ENCODE measurements at regions not wholly inside any gene's neighbourhood (a gene's known extent, or its start where the extent isn't known, plus 50 kb on each side); places are given as distances from the start of the nearest gene placed in this dataset.
A peak's percentile ranks its signal among the peaks of the same experiment; 100 is the strongest.

GRCh38 chr11:113574586-113574985 lies 99.4 kb upstream of the DRD2 start:
- no peak for DNase-seq (ENCODE audit: extremely low spot score)
- ChIA-PET POLR2A (no interaction called here), CTCF (interaction anchor here (0.8 kb wide), 2 partner anchors 20 to 27 kb away, joined by 3 to 4 read pairs; no protein-coding TSS in a partner anchor)
- no peak for TF ChIP-seq LEF1 (IDR thresholded peaks at IDR 0.05; ENCODE audit: borderline replicate concordance)
- TF ChIP-seq ELF4 (IDR thresholded peaks at IDR 0.05), result no peak
- TF ChIP-seq BHLHE40 (IDR thresholded peaks at IDR 0.05; ENCODE audit: borderline replicate concordance), result no peak
- TF ChIP-seq SP1 (IDR thresholded peaks at IDR 0.05), result no peak
- no peak for TF ChIP-seq ZNF384 (IDR thresholded peaks at IDR 0.05)

- no peak for TF ChIP-seq FOXM1 (IDR thresholded peaks at IDR 0.05; ENCODE audit: borderline replicate concordance)
- peak; percentile 50; the same call in 1 of the 2 replicates for TF ChIP-seq PKNOX1 (IDR thresholded peaks at IDR 0.05)
- ChIA-PET CTCF (no interaction called here), POLR2A (no interaction called here)
- no peak for DNase-seq (ENCODE audit: extremely low spot score)
Measured at GRCh38 chr11:113574171-113574570, 99.0 kb upstream of the DRD2 start.

- TF ChIP-seq FOXA1 (IDR thresholded peaks at IDR 0.05) (no peak), LEF1 (IDR thresholded peaks at IDR 0.05; ENCODE audit: borderline replicate concordance) (no peak), NFRKB (IDR thresholded peaks at IDR 0.05) (no peak)
- ChIA-PET CTCF (no interaction called here), POLR2A (no interaction called here)
Measured at GRCh38 chr11:113572136-113572735, 97.0 kb upstream of the DRD2 start.

GRCh38 chr11:113571531-113571930 lies 96.3 kb upstream of the DRD2 start:
- POLR2A ChIA-PET, result no interaction called here
- CTCF ChIA-PET, result no interaction called here
- DNase-seq (ENCODE audit: extremely low spot score), result no peak
- TF ChIP-seq BHLHE40 (IDR thresholded peaks at IDR 0.05; ENCODE audit: borderline replicate concordance), result no peak

More at GRCh38 chr11:113572136-113572735, 97.0 kb upstream of the DRD2 start:
- no peak for DNase-seq (ENCODE audit: extremely low spot score)

GRCh38 chr11:113570906-113571305 lies 95.7 kb upstream of the DRD2 start:
- ChIA-PET CTCF (no interaction called here), POLR2A (no interaction called here)
- TF ChIP-seq ZNF384 (IDR thresholded peaks at IDR 0.05), result no peak
- TF ChIP-seq NFRKB (IDR thresholded peaks at IDR 0.05), result no peak
- TF ChIP-seq PKNOX1 (IDR thresholded peaks at IDR 0.05), result no peak
- TF ChIP-seq CTBP1 (IDR thresholded peaks at IDR 0.05; ENCODE audit: borderline replicate concordance), result no peak
- TF ChIP-seq LEF1 (IDR thresholded peaks at IDR 0.05; ENCODE audit: borderline replicate concordance), result no peak
- no peak for TF ChIP-seq L3MBTL2 (conservative IDR thresholded peaks at IDR 0.05)
- TF ChIP-seq ARNT (IDR thresholded peaks at IDR 0.05), result no peak
- TF ChIP-seq FOXM1 (IDR thresholded peaks at IDR 0.05; ENCODE audit: borderline replicate concordance), result no peak
- no peak for TF ChIP-seq FOXK2 (IDR thresholded peaks at IDR 0.05)
- no peak for DNase-seq (ENCODE audit: extremely low spot score)

GRCh38 chr11:113569391-113569790 lies 94.2 kb upstream of the DRD2 start:
- TF ChIP-seq LEF1 (IDR thresholded peaks at IDR 0.05; ENCODE audit: borderline replicate concordance) (no peak), PKNOX1 (IDR thresholded peaks at IDR 0.05) (no peak)
- no peak for DNase-seq (ENCODE audit: extremely low spot score)
- CTCF ChIA-PET, result interaction anchor here (0.5 to 0.6 kb wide), 2 partner anchors 37 to 327 kb away, joined by 3 read pairs; no protein-coding TSS in a partner anchor
- POLR2A ChIA-PET, result no interaction called here

GRCh38 chr11:113568566-113568965 lies 93.4 kb upstream of the DRD2 start:
- DNase-seq (ENCODE audit: extremely low spot score), result no peak
- no peak for TF ChIP-seq FOXA1 (IDR thresholded peaks at IDR 0.05)
- no peak for TF ChIP-seq NFRKB (IDR thresholded peaks at IDR 0.05)
- no peak for TF ChIP-seq HDGF (IDR thresholded peaks at IDR 0.05; ENCODE audit: borderline replicate concordance)
- CTCF ChIA-PET, result interaction anchor here (0.5 to 0.6 kb wide), 2 partner anchors 38 to 327 kb away, joined by 3 read pairs; no protein-coding TSS in a partner anchor

GRCh38 chr11:113567867-113568544 lies 92.8 kb upstream of the DRD2 start:
- ChIA-PET POLR2A (no interaction called here), CTCF (no interaction called here)
- no peak for TF ChIP-seq LEF1 (IDR thresholded peaks at IDR 0.05; ENCODE audit: borderline replicate concordance)
- TF ChIP-seq SP1 (IDR thresholded peaks at IDR 0.05), result no peak
- TF ChIP-seq NFRKB (IDR thresholded peaks at IDR 0.05), result no peak
- TF ChIP-seq BHLHE40 (IDR thresholded peaks at IDR 0.05; ENCODE audit: borderline replicate concordance), result no peak
- no peak for TF ChIP-seq ARNT (IDR thresholded peaks at IDR 0.05)
- TF ChIP-seq FOXK2 (IDR thresholded peaks at IDR 0.05), result no peak
- TF ChIP-seq ELF4 (IDR thresholded peaks at IDR 0.05), result no peak
- TF ChIP-seq FOXA1 (IDR thresholded peaks at IDR 0.05), result no peak
- no peak for TF ChIP-seq TARDBP (IDR thresholded peaks at IDR 0.05)
- TF ChIP-seq HDGF (IDR thresholded peaks at IDR 0.05; ENCODE audit: borderline replicate concordance), result no peak
- no peak for TF ChIP-seq ZNF384 (IDR thresholded peaks at IDR 0.05)
- no peak for TF ChIP-seq FOXM1 (IDR thresholded peaks at IDR 0.05; ENCODE audit: borderline replicate concordance)
- TF ChIP-seq SUZ12 (IDR thresholded peaks at IDR 0.05), result no peak
- TF ChIP-seq CTBP1 (IDR thresholded peaks at IDR 0.05; ENCODE audit: borderline replicate concordance), result no peak
- no peak for TF ChIP-seq L3MBTL2 (conservative IDR thresholded peaks at IDR 0.05)
- TF ChIP-seq PKNOX1 (IDR thresholded peaks at IDR 0.05), result no peak

More at GRCh38 chr11:113568566-113568965, 93.4 kb upstream of the DRD2 start:
- POLR2A ChIA-PET, result no interaction called here

More at GRCh38 chr11:113567867-113568544, 92.8 kb upstream of the DRD2 start:
- DNase-seq (ENCODE audit: extremely low spot score), result no peak

Measured in HEK293T (cell line).